NCI-H1417 treated with DMSO at 0.1 percent for 48 hours (cell line): ENCODE measurements at regions not wholly inside any gene's neighbourhood (a gene's known extent, or its start where the extent isn't known, plus 50 kb on each side); places are given as distances from the start of the nearest gene placed in this dataset.
"Not testable (repeated sequence)": the region's sequence is repeated elsewhere in the genome, so short reads cannot be mapped to it uniquely, and the experiment has no call there.

Source experiments
- DNase-seq: peaks from one replicate; lab custom pipeline; 2025; lab: John Stamatoyannopoulos, UW

DNA sequence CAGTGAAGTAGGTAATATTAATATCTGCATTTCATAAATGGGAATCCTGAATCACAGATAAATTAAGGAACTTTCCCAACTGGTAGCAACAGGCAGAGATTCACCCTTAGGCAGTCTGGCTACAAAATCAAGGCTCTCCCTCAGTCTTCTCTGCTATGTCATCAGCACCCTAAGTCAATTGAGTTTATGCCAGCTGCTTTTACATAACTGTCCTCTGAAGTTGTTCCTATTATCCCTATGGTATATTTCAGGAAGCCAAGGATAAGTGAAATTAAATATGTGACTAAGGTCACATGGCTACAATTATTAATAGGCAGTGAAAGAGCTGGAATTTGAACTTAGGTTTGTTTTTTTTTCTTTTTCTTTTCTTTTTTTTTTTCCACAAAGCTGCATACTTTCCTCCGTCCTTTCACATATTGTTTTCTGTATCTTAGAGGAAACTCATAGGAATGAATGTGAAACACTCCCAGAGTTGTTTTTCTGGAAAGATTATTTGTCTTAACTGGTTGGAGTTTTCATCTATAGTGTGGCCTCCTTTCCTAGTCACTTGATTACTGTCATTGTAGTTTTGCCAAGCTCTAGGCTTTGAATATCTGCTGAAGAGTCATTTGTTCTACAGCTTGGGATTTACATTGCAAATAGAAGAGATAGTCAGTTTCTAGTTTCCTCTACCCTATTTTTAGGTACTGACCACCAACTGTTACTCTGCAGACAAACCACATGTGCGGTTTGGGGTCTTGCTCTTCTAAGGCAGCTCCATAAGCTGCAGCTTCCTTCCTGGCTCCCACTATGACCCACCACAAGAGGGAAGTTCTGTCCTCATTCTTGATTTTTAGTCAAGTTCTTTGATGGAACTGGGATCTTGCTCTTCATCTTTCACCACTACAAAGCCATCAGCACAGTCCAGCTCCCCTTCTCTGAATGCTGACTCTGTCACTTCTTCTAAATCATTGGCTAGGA, 338.0 kb upstream of the KIAA1217 start:
- DNase-seq, result no peak

DNA sequence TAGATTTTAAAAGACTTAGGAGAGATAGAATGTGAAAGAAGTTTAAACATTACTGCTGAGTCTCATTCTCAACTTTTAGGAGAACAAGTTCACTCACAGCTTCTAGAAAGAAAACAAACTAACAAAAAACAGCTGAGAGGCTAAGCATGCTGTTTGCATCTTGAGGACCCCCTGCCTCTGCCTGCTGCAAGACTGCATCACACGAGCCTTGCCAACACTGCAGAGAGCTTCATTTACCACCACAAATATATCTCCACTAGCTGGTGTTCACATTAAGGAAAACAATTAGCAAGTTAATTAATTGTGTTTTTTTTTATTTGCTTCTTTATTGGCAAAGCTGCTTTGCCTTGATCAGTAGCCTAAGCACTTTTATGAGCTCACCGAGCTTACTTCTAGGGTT, 336.6 kb upstream of the KIAA1217 start:
- no peak for DNase-seq

DNA sequence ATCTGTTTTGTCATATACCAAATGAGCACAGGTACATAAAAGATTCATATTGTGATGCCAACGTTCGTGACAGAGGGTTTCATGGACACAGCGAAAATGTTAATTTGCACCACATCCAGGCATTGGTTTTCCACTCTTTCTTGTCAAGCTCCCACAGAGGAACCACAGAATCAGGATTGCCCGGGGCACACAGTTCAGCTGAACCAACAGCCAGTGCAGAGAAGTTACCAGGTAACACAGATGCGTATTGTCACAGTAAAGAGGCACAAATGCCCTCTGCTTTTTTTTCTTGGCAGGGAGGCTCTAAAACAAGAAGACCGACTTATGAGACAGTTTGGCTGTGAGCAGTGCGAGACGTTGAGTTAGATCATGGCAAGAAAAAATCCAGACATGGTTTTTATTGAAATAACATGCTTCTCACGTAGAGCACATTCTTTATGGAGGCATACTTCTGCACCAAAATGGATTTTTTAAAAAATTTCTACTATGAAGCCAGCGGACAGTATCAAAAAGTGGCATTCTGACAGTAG, 331.1 kb upstream of the KIAA1217 start:
- no peak for DNase-seq

DNA sequence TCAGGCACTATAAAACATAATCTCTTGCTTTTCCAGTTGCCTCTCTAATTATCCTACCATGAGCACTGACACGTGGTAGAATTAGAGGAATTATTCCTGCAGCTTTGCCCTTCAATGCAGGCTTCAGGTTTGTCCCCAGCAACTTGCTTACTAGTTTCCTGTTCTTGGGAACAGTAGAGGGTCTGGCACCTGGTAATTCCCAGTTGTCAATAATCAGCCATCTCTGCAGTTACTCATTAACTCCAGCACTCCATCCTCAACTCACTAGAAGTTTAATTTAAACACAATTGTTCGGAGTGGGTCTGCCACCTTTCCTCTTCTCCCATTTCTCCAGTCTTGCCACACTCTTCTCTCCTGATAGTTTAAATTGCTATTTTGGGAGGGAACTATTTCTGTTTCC, 324.3 kb upstream of the KIAA1217 start:
- DNase-seq, result no peak

DNA sequence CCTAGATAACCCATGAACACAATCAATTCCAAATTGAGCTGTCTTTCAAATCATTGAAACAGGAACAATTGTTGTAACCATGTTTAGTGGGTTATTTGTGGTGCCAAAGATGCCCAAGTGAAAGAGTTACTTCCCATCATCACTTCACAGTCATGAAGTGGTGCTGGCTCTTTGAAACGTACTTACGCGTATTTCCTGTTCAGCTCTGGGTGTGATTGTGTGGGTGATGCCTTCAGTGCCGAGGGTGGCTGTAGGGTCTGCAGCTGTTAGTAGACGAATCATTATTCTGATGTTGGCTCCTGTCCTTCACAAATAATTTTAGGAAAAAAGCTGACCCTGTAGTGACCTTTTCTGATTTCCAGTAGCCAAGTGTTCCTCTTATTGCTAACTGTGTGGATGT, 323.1 kb upstream of the KIAA1217 start:
- no peak for DNase-seq

DNA sequence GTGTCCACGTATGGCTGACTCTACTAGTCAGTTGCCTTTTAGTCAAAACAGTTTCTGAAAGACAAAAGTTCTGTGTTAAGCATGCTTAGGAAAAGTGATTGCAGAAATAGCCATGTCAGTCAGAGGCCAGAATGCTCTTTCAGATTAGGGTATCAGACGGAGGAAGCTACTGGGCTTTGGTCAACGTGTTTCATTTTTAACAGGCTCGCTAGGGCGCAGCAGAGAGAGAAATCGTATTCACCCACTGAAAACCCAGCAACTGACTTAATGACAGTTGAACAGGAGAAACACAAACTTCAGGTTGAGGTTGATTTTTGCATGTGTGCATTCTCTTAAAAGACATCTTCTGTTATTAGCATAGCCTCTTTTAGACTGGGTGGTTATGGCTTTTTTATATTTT, 322.6 kb upstream of the KIAA1217 start:
- no peak for DNase-seq

DNA sequence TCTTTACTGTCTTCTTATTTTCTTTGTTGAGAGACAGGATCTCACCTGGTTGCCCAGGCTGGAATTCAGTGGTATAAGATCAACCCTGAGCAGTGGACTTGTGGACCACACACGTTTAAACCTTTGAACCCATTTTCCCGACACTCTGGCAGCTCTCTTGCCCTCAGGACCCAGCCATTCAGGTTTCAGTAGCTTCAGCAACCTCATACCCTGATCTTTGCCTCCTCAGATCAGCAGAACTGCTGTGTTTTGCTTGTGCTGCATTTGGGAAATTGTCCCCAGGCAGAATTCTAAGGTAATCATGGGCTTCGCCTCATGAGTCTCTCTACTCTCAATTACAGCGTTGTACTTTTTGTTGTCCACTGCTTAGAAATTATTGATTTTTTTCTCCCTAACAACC, 317.6 kb upstream of the KIAA1217 start:
- no peak for DNase-seq

DNA sequence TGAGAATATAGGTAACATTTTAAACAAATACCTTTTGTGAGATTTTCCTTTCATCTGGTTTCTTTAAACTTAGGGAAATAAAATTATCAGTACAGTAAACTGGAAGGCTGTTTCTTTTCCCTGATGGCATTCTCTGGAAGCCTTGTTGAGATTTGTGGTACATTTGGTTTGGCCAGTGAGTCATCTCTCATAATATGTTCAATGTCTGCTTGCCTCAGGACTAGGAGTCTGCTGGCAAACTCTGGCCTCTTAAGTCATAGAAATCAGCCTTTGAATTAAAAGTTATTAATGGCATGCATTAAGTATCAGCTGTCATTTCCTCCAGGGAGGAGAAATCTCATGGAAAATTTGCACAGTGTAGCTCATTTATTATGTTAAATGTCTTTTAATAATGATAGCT, 316.6 kb upstream of the KIAA1217 start:
- no peak for DNase-seq

DNA sequence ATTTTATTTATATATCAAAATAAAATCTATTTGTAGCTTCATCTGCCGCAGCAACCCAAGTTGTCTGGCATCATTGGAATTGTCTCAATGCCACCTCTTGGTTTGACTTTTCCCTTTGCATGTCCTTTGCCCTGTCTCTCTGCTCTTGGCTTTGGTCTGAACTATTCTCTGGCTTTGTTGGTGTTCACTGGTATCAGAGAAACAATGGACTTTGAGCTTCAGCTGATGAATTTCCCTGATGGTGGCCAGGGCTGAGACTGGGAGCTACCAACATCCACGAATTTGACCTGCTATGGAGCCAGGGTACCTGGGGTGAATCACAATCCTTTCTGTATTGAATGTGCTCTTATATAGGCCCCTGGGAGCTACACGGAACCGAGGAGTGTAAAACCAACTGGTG, 311.7 kb upstream of the KIAA1217 start:
- no peak for DNase-seq

DNA sequence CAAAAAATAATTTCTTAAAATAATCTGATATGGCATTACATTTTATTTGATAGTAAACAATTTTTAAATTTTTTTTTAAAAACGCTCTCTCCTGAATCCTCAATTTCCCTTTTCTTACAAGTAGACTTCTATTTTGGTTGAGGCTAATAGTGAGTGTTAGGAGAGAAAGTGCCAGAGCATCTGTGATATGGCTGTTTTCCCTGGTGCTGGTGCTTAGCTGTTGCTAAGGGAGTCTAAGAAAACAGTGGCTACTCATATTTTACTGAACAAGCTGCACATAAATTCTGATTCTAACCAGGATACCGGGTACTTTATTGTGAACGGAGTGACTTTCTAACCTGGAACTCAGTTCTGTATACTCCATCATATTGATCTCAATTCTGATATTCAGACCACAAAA, 311.1 kb upstream of the KIAA1217 start:
- no peak for DNase-seq

DNA sequence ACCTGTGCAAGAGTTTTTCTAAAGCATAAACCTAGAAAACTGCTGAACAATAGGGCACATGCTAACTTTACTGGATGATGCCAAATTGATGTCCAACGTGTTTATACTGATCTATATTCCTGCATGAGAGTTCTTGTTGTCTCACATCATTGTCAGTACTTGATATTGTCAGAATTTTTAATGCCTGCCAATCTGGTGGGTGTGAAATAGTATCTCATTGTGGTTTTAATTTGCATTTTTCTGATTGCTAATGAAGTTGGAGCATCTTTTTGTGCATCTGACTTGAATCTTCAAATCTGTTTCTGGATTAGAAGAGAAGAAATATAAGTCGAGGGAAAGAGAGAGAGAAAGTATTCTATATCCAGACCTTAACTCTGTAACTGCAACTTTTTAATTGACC, 309.8 kb upstream of the KIAA1217 start:
- DNase-seq, result no peak

DNA sequence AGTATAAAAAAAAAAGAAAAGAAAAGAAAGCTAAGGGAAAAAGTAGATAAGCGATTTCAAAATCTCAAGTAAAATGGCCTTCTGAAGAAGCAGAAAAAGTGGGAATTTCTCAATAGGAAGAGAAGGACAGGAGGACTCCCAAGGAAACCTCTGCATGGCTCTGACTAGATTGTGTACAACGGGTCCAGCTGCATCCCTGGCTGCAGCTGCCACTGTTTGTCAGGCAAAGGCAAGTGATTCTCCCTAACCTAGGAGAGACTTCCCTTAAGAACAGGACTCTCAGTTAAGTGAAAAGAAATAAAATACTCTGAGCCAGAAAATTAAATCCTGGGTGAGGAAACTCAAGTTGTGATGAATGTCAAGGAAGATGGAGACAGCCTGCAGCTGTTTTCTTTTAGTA, 298.6 kb upstream of the KIAA1217 start:
- no peak for DNase-seq

DNA sequence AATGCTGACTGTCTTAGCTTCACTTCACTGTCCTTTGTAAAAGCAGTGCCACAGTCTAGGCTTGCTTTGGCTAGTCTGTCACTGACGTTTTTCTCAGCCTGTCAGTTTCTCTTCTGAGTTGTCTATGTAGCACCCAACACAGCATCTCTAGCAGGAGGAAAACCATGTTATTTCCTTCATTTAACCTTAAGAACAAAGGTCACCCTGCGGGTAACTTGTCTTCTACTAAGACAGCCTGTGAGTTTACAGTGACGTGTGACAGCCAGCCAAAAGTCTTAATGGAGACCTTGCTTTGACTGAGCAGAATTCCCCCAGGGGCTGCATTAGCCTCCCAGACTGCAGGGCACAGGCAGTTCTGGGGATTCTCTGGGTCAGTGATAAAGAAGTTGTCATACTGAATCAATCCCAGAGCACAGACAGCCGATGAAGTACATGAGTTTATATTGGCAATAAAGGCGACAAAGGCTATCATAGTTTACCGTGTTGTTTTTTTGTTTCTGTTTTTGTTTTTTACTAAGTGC, 296.0 kb upstream of the KIAA1217 start:
- DNase-seq, result no peak

DNA sequence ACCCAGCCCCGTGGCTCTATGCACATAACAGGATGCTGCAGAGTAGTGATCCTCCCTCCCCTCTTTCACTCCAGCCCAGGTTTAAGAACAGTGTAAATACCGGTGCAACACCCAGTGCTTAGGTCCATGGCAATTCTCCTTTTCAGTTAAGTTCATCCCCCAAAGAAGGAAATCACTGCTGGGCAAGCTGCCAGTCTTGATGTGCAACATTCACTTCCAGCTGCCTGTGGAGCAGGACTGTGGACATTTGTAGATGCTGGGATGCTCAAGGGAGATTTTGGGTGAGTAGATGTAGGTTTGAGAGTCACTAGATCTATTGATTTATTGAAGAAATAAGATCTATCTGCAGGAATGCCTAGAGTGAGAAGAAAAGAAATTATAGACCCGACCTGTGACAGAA, 294.3 kb upstream of the KIAA1217 start:
- no peak for DNase-seq

DNA sequence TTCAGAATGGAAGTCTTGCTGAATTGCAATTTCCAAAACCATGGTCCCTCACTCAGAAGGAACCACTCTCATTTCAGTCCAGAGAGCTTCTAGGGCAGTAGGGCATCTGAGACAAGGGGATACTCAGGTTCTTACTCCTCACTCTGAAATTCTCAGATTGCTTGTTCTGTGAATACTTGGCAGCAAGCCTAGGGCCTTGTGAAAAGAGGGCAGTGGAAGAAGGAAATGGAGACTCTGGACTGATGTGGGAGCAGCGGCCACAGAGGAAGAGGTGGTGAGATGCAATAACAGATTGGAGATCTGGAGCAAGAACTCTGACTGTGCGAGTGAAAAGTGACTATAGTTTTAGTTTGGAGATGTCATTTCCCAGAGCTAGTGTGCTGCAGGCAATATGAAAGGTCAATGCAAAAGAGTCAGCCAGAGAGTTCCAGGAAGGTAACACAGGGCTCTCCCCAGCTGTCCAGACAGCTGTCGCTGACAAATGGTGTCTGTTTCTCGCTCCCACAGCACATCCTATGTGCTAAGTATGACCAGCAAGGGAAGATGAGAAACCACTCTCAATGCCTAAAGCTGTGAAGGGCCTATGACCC, 291.6 kb upstream of the KIAA1217 start:
- no peak for DNase-seq

DNA sequence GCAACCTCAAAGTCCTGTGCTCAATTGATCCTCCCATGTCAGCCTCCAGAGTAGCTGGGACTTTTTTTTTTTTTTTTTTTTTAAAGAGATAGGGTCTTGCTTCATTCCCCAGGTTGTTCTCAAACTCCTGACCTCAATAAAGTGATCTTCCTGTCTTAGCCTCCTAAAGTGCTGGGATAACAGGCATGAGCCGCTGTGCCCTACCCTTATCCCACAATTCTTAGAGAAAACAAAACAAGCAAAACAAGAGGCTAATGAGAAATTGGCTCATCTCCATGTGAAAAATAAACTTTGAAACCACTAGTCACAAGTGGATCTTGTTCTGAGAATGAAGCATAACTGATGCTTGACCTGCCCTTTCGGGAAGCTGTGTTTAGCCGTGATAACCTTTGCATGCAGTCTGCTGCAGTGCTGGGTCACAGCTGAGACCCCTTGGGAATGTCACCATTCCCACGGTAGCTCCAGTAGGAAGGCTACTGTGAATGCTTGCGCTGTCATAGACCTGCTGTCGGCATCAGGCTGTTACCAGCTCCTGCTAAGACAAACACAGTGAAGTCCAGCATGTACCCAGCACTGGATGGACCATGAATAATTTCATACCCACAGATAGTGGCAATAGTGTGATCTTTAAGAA, 290.7 kb upstream of the KIAA1217 start:
- DNase-seq, result no peak

DNA sequence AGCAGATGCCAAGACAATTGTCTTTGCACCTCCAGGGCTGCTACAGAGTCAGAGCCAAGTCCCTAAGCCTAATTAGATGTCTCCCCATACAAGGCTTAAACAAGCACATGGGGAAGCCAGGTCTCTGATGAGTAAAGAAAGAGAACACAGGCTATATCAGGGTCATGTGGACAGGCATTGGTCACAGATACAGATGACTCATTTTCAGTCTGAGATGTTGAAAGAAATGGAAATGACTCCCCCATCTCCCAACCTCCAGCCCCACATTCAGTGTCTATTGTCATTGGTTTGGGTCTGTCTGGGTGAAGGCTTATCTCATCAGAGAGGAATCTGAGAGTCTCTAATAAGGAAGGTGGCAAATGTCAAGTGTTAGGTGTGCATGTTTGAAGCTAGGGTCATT, 290.1 kb upstream of the KIAA1217 start:
- no peak for DNase-seq

DNA sequence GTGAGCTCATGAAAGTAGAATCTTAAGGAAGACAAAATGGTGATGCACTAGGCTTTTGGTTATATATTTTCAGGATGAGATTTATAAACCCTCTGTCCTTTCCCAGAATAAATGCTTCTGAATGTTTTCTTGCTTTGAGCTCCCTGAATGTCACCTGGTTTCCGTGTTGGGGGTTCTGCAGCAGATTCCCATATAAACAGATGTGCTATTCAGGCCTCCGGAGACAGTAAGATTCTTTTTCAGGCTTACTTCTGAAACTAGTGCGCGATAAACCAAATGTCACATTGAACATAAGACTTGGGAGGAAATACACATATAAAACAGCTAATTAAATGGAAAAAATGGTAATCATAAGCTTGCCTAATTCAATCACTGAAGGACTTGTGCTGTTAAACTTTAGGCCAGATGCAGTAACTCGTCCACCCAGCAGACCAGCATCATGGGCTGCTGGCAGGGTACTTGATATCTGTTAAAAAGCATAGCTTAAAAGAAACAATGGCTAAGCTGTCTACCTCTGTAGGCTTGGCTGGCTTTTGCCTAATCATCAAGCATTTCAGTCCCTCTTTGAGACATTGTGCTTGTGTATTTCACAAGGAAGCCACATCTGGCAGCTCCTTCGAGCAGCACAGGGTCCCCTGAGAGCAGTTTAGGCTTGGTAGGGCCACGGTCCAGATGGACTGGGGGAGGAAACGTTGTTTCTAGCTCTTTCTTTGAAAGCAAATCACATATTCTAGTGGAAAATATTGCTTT, 281.2 kb upstream of the KIAA1217 start:
- no peak for DNase-seq

DNA sequence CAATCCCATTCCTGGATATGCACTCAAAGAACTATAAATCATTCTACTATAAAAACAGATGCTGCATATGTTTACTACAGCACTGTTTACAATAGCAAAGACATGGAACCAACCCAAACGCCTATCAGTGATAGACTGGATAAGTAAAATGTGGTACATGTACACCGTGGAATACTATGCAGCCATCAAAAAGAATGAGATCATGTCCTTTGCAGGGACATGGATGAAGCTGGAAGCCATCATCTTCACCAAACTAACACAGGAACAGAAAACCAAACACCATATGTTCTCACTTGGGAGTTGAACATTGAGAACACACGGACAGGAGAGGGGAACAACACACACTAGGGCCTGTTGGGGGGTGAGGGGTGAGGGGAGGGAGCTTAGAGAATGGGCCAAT, 274.9 kb upstream of the KIAA1217 start:
- not testable (repeated sequence) for DNase-seq

DNA sequence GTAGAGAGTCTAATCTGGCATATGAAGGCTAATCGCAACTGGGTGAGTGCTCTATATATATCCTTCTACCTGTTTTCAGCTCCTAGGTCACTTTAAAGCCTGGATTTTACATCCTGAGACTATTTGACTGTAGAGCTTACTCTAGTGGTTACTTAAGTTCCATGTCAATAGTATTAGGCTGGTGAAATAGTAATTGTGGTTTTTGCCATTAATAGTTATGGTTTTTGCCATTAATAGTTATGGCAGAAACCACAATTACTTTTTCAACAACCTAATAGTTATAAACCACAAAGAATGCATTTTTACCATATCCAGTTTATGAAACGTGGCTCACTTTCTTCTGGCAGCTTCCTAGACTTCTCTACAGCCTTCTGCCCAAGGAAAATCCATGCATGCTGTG, 263.1 kb upstream of the KIAA1217 start:
- DNase-seq, result no peak

DNA sequence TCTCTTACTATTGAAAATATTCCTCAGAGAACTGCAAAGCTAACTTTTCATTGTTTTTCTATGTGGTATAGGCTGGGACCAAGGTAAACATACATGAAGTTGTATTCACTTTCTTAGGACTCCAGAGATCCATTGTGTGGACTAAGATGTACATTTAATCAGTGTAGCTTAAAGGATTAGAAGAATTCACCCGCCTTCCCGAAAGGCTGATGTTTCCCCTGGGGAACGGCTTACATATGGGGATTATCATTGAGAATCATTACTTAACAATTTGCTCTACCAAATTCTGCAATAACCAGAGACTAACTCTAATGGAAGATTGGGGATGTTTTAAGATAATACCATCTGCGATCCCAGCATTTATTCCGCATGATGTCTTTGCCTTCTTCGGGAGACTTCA, 257.1 kb upstream of the KIAA1217 start:
- no peak for DNase-seq
